Gastrocnemius medialis (tissue), 4 donors: ENCODE measurements at regions not wholly inside any gene's neighbourhood (a gene's known extent, or its start where the extent isn't known, plus 50 kb on each side); places are given as distances from the start of the nearest gene placed in this dataset.

Experiments used
- CTCF ChIP-seq, 5 experiments: fragments of 450-650 bp in 3 of 5; fragments of 200-600 bp in 2 of 5; sonication (generic) in 2 of 5; IDR thresholded peaks in 4 of 5; conservative IDR thresholded peaks in 1 of 5; 1 replicate in 4 of 5; 2 replicates in 1 of 5; pipeline ENCODE4 v1.5.1; 2016 to 2019; ENCODE audit warnings: antibody characterized with exemption in 5 of 5, mild to moderate bottlenecking in 3 of 5, moderate library complexity in 3 of 5
- POLR2A ChIP-seq, 2 donors: fragments of 450-650 bp; IDR thresholded peaks; one replicate each; pipeline ENCODE4 v1.6.1; 2017; ENCODE audit warnings: antibody characterized with exemption in 2 of 2, mild to moderate bottlenecking in 2 of 2, moderate library complexity in 2 of 2

GRCh38 chr12:76611533-76611932 is 52.0 kb upstream of the OSBPL8 start:
- TF ChIP-seq POLR2A (IDR thresholded peaks at IDR 0.05) (peak in 1 of 2 donors; percentile 16), CTCF (IDR thresholded peaks at IDR 0.05 in 4 of 5, conservative IDR thresholded peaks at IDR 0.05 in 1 of 5) (no peak)
